Panc1 (cell line): ENCODE measurements at regions not wholly inside any gene's neighbourhood (a gene's known extent, or its start where the extent isn't known, plus 50 kb on each side); places are given as distances from the start of the nearest gene placed in this dataset.

ENCODE experiments used
- POLR2AphosphoS5 ChIP-seq: IDR thresholded peaks from 2 replicates; pipeline ENCODE4 v1.6.1; 2012; ENCODE audit warnings: mild to moderate bottlenecking, low read depth, low read length, moderate library complexity
- SIN3A ChIP-seq: IDR thresholded peaks from 2 replicates; pipeline ENCODE4 v1.6.1; 2012; ENCODE audit warnings: low read depth, mild to moderate bottlenecking, low read length, moderate library complexity, borderline replicate concordance; ENCODE audit not compliant: insufficient read depth
- TCF7L2 ChIP-seq: IDR thresholded peaks from 2 replicates; pipeline ENCODE4 v1.6.1; 2011; ENCODE audit warnings: mild to moderate bottlenecking, low read depth, low read length, inconsistent platforms
- TF ChIP-seq, protein P1 (sequence below): fragments of 450-650 bp; IDR thresholded peaks from 2 replicates; pipeline ENCODE4 v1.5.1; 2017; ENCODE audit warnings: mild to moderate bottlenecking
- TF ChIP-seq, protein P2 (sequence below), 2 experiments: IDR thresholded peaks; 2 replicates each; pipeline ENCODE4 v1.6.1; 2011 to 2012; ENCODE audit warnings: low read depth in 2 of 2, control low read depth in 1 of 2, low read length in 1 of 2, mild to moderate bottlenecking in 1 of 2, moderate library complexity in 1 of 2; ENCODE audit not compliant: insufficient read depth in 1 of 2

DNA sequence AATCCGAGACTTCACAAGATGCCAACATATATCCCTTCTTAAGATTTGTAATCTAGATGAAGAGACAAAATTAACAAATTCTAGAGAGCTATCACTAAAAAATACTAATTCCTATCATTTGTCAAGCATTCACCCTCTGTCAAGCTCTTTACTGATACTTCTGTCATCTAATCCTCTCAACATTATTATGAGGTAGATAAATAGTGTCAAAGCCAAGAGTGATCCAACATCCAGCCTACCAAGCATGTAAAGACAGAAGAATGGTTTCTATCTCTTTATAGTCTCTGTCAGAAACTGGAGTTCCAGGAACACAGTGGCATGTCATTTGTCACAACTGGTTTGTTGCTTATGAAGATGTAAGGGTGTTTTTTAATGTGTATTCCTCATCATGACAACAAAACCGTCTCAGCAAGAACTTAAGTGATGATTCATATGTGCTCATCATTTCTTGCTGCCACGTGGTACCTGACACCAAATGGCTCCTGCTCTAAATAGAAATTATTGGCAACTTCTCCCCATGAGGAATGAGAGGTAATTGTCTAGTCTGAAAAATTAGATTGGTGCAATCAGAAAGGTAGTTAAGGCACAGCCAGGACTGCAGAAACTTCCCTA is 196.8 kb downstream of the TOX3 start:
- TF ChIP-seq POLR2AphosphoS5 (no peak), SIN3A (no peak), TCF7L2 (no peak)
- TF ChIP-seq, protein P1, sequence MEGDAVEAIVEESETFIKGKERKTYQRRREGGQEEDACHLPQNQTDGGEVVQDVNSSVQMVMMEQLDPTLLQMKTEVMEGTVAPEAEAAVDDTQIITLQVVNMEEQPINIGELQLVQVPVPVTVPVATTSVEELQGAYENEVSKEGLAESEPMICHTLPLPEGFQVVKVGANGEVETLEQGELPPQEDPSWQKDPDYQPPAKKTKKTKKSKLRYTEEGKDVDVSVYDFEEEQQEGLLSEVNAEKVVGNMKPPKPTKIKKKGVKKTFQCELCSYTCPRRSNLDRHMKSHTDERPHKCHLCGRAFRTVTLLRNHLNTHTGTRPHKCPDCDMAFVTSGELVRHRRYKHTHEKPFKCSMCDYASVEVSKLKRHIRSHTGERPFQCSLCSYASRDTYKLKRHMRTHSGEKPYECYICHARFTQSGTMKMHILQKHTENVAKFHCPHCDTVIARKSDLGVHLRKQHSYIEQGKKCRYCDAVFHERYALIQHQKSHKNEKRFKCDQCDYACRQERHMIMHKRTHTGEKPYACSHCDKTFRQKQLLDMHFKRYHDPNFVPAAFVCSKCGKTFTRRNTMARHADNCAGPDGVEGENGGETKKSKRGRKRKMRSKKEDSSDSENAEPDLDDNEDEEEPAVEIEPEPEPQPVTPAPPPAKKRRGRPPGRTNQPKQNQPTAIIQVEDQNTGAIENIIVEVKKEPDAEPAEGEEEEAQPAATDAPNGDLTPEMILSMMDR, result no peak
- TF ChIP-seq, protein P2, sequence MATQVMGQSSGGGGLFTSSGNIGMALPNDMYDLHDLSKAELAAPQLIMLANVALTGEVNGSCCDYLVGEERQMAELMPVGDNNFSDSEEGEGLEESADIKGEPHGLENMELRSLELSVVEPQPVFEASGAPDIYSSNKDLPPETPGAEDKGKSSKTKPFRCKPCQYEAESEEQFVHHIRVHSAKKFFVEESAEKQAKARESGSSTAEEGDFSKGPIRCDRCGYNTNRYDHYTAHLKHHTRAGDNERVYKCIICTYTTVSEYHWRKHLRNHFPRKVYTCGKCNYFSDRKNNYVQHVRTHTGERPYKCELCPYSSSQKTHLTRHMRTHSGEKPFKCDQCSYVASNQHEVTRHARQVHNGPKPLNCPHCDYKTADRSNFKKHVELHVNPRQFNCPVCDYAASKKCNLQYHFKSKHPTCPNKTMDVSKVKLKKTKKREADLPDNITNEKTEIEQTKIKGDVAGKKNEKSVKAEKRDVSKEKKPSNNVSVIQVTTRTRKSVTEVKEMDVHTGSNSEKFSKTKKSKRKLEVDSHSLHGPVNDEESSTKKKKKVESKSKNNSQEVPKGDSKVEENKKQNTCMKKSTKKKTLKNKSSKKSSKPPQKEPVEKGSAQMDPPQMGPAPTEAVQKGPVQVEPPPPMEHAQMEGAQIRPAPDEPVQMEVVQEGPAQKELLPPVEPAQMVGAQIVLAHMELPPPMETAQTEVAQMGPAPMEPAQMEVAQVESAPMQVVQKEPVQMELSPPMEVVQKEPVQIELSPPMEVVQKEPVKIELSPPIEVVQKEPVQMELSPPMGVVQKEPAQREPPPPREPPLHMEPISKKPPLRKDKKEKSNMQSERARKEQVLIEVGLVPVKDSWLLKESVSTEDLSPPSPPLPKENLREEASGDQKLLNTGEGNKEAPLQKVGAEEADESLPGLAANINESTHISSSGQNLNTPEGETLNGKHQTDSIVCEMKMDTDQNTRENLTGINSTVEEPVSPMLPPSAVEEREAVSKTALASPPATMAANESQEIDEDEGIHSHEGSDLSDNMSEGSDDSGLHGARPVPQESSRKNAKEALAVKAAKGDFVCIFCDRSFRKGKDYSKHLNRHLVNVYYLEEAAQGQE (IDR thresholded peaks at IDR 0.05; ENCODE audit: insufficient read depth in 1 of 2, low read depth in 2 of 2, low read length in 1 of 2), result no peak
